Activated CD4-positive, alpha-beta T cell treated with anti-CD3 and anti-CD28 coated beads, Interleukin-2, amount 50 U/mL, for 1 hour (primary cell): ENCODE measurements at regions not wholly inside any gene's neighbourhood (a gene's known extent, or its start where the extent isn't known, plus 50 kb on each side); places are given as distances from the start of the nearest gene placed in this dataset.
"Not testable (repeated sequence)": the region's sequence is repeated elsewhere in the genome, so short reads cannot be mapped to it uniquely, and the experiment has no call there.

Experiments used
- DNase-seq: peaks from one replicate; pipeline ENCODE4 v3.0.0-alpha.2; 2020

GRCh38 chr13:27327633-27328032 is 57.0 kb downstream of the RASL11A start:
- no peak for DNase-seq

DNA sequence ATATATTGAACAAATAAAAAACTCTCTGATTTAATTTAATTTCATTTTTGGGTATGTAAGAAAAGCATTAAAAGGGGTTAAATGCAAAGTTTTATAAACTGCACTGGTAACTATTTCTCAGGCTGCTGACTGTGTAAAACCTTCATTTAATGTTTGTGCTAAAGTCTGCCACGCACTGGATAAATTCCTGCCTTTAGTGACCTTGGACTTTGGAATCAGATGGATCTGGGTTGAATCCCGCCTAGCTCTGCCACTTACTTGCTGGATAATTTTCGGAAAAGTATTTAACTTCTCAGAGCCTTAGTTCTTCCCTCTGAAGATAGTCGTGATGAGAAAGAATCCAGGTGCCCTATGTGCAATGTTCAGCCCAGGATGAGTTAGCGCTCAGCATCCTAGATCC is 58.6 kb downstream of the RASL11A start:
- DNase-seq, result no peak

- DNase-seq, result no peak
Observed at GRCh38 chr13:27334774-27335435, 64.3 kb downstream of the RASL11A start.

DNA sequence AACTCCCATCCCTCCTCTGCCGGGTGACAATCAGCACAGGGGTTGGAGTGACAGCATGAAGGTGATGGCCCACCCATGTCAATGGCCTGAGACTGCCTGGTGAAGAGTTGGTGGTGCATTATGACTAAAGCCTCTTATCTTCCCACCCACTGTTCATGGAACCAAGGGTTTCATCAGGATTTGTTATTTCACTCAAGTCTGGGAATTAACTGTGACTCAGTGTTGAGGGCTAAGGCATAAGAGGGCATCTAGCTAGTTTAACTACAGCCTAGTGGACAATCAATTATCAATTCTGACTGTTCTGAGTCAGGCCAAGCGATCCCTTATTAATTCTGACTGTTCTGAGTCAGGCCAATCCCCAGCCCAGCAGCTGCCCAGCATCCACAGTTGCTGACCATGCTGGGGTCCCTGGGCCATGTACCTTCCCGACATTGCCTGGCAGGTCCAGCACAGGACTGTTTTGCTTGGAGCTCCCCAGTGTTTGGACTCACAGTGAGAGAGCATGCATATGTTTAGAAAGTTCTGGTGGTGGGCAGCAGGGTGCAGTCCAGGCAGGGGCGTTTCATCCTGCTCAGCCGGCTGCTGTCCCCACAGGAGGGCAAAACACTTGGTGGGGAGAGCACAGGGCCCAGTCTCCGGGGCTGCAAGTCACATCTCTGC is 65.5 kb downstream of the RASL11A start:
- DNase-seq, result no peak

GRCh38 chr13:27338207-27338606 is 67.6 kb downstream of the RASL11A start:
- no peak for DNase-seq

- DNase-seq, result no peak
Observed at GRCh38 chr13:27338816-27339215, 68.2 kb downstream of the RASL11A start.

- peak; percentile 30 for DNase-seq
Observed at GRCh38 chr13:27339299-27339698, 68.7 kb downstream of the RASL11A start.

GRCh38 chr13:27341616-27342015 is 71.0 kb downstream of the RASL11A start:
- DNase-seq, result no peak

- DNase-seq, result no peak
Observed at GRCh38 chr13:27347211-27347772, 76.7 kb downstream of the RASL11A start.

DNA sequence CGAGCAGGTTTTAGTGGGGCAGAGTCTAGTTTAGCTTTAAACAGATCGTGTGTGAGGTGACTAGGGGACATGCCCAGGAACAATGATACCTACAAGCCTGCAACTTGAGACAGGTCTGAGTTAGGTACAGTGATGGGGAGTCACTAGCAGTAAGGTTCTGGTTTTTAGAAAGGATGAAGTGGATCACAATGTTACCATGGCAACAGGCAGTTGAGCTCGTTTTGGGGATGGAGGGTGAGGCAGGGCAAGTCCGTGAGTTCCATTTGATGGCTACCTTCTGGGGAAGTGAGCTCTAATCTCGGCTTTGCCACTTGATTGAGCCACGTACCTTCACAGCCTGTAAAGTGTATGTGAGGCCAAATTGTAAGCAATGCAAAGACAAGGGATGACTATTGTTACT is 76.0 kb upstream of the GTF3A start:
- no peak for DNase-seq

GRCh38 chr13:27349458-27349857 is 75.0 kb upstream of the GTF3A start:
- DNase-seq, result no peak

DNA sequence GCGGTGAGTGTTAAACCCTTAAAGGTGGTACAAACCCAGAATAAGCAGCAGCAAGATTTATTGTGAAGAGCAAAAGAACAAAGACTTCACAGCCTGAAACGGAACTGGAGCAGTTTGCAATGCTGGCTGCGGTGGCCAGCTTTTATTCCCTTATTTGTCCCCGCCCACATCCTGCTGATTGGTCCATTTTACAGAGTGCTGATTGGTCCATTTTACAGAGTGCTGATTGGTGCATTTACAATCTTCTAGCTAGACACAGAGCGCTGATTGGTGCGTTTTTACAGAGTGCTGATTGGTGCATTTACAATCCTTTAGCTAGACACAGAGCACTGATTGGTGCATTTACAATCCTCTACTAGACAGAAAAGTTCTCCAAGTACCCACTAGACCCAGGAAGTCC is 73.6 kb upstream of the GTF3A start:
- DNase-seq, result not testable (repeated sequence)

DNA sequence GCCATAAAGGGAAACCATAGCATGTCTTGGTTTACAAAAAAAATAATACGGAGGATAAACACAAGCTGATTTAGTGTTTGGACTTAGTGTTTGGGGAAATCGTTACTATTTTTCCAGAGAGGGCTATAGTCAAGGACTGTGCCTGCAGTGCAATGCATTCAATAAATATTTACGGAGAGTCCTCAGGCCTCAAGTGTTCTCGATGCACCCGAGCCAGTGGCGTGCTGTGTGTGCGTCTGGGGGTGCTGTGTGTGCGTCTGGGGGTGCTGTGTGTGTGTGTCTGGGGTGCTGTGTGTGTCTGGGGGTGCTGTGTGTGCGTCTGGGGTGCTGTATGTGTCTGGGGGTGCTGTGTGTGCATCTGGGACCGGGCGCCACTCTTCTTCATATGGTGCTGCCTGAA is 71.7 kb upstream of the GTF3A start:
- DNase-seq, result no peak

DNA sequence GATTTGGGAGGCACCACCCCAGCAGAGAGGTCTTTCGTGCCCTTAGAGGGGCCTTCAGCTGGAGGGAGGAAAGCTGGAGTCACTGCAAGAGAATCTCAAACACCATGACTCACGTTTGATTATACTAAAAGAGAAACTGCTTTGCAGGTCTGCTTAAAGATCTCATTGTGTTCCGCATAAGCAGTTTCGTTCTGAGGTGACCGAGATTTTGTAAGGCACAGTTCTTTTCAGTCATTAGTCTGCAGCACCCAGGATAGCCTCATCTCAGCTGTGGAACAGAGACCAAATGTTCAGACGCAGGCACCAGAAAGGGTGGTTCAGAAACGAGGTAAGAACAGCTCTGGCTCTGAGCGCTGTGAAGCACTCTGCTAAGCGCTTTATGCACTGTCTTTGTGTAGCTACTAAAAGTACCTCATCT is 71.2 kb upstream of the GTF3A start:
- DNase-seq, result no peak

GRCh38 chr13:27353708-27354107 is 70.7 kb upstream of the GTF3A start:
- no peak for DNase-seq

DNA sequence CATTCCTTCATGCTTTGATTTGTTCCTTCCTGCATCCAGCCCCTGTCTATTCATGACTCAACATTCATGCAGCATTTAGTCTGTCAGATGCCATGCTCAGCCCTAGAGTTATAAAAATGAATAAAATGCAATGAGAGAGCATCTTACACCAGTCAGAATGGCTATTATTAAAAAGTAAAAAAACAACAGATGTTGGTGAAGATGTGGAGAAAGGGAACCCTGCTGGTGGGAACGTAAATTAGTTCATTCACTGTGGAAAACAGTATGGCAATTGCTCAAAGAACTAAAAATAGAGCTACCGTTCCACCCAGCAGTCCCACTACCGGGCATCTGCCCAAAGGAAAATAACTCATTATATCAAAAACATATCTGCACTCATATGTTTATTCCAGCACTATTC is 70.0 kb upstream of the GTF3A start:
- no peak for DNase-seq

DNA sequence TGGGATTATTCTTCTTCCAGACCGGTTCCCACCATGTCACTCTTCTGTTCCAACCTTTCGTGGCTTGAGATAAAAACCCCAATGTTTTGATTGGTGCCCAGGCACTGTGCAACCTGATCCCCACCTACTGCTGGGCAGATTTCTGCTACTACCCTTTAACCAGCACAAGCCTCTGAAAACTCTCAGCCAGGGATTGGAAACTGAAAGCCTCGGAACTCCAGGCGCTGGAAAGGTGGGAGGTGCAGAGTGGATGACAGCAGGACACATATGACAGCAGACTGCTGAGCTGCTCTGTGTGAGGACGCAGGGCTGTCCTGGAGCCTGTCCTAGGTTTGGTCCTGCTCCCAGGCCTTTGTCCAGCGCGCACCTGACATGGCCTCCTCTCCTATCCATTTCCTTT is 68.5 kb upstream of the GTF3A start:
- no peak for DNase-seq

GRCh38 chr13:27358420-27358819 is 66.0 kb upstream of the GTF3A start:
- DNase-seq, result no peak

DNA sequence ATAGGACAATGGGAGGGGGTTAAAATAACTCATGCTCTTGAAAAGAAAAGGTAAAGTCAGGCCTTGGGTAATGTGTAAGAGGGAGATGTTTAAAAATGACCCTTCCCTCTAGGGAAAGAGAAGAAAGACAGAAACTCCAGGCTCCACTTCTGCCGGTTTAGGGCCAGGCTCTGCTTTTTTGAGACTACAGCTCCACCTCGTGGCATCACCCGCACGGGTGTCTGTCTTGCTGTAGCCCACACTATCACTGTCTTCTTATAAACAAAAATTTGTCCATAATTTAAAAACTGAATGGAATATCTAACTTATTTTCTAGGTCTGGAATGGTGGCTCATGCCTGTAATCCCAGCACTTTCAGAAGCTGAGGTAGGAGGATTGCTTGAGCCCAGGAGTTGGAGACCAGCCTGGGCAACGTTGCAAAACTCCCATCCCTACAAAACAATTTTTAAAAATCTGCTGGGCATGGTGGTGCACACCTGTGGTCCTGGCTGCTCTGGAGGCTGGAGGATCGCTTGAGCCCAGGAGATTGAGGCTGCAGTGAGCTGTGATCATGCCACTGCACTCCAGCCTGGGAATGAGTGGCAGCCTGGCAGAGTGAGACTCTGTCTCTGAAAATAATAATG is 65.1 kb upstream of the GTF3A start:
- peak; percentile 67 for DNase-seq

- no peak for DNase-seq
Observed at GRCh38 chr13:27360562-27360961, 63.9 kb upstream of the GTF3A start.

DNA sequence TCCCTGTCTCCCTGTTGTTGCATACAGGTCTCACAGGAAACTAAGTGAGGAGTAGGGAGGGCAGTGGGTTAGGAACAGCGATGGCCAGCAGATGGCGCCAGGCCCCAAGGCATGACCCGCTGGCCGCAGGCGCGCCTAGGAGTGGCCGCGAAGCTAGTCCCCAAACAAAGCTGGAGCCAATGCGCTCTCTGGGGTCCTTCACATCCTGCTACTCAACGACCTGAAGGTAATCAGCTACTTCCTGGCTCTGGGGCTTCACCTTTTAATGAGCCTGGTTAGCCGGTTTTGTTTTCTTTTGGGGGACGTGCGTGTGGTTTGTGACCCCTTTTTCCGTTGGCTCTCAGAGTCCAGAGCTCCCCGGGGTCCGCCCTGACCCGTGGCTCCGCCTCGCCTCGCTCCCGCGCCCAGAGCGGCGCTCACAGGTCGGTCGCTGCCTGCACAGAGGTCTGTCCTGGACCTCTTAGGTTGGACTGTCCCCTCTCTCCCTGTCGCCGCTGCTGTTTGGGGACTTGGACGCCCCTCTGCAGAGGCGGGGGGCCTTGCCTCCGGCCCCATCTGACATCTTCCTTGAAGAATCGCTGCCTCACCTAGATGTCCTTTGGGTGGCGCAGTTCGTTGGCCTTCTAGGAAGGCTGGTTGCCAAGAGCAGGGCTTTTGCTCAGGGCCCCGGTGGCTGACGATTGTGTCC is 62.2 kb upstream of the GTF3A start:
- peak; percentile 76 for DNase-seq

DNA sequence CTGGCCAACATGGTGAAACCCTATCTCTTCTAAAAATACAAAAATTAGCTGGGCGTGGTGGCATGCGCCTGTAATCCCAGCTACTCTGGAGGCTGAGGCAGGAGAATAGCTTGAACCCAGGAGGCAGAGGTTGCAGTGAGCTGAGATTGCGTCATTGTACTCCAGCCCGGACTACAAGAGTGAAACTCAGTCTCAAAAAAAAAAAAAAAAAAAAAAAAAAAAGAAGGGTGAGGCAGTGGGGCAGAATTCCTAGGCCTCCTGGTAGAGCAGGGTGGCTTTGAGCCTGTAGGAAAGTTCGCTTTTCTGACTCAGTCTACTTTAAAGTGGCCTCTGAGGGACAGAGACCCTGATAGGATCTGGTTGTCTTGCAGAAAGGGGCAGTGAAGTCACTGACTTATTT is 60.8 kb upstream of the GTF3A start:
- not testable (repeated sequence) for DNase-seq

GRCh38 chr13:27367570-27367969 is 56.8 kb upstream of the GTF3A start:
- DNase-seq, result no peak
